GM18861 (cell line): ENCODE measurements at regions not wholly inside any gene's neighbourhood (a gene's known extent, or its start where the extent isn't known, plus 50 kb on each side); places are given as distances from the start of the nearest gene placed in this dataset.

ENCODE experiments used
- ATAC-seq: cut with Tn5 transposase; IDR thresholded peaks from one replicate; pipeline ENCODE4 v1.9.1; 2021; ENCODE audit not compliant: unreplicated experiment

DNA sequence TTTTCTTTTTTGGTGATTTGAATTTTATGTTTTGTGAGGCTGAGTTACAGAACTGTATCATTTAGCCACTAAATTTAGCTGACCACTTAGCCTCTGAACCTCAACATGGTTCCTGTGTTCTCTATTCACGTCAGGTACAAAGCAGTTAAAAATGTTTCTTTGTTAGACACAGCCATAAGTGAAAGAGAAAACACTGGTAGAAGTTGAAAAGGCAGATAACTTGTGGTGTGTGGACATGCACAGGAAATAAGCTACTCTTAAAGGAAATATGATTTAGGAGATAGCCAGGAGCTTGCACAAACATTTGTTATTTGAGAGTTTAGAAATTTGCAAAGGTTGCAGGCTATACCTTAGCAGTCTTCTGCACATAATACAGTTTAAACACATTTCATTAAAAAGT, 171.0 kb upstream of the RPS6KA3 start:
- ATAC-seq: peak; percentile 46

DNA sequence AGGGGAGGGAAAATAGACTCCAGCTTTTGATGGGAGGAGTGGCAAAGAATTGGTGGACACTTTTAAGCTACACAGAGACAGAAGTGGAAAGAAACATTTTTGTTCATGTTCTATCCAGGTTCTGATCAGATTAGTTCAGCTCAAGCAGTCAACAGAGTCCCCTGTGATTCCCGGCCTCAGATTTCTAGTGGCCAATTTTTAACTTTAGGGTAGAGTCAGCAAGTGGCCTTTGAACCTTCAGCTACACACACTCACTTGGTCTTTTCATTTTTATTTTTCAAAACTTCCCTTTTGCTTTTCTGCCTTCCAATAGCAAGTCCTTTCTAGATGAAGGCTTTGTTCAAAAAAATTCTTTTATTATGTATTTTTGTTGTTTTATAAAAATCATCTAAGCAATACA, 169.2 kb upstream of the RPS6KA3 start:
- ATAC-seq: no peak

DNA sequence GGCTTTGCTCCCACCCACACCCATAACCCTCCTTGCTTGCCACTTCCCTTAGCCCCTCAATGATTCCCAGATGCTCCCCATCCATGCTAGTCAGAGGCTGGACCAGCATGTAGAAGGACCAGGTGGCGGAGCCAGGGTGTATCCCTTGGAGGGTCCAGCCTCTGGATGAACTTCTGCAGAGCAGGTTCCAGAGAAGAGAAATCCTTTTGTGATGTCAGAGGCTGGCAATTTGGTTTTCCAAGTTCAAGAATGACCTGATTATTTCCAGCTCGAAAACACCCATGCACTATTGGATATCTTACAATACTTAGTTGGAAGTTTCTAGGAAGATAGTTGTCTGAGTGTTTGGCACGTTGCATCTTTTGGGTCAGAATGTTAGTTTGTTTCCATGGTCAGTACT, 168.3 kb upstream of the RPS6KA3 start:
- ATAC-seq: no peak

DNA sequence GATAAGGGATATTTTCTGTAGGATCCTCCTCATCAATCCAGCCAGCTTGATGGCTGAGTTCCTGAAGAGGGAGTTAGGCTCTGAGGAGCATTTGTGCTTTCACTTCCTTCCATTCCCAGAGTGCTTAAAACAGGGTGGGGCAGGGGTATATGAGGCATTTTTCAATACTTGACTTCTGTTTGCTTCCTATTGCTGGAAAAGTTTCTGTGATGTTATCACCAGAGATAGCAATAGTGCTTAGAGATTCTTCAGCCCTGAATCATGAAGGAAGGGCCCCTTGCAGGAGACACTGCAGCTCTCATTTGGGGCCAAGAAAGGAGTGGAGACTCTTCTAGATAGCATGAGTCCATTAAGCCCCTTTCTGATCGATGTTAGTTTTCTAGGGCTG, 166.7 kb upstream of the RPS6KA3 start:
- ATAC-seq: no peak

DNA sequence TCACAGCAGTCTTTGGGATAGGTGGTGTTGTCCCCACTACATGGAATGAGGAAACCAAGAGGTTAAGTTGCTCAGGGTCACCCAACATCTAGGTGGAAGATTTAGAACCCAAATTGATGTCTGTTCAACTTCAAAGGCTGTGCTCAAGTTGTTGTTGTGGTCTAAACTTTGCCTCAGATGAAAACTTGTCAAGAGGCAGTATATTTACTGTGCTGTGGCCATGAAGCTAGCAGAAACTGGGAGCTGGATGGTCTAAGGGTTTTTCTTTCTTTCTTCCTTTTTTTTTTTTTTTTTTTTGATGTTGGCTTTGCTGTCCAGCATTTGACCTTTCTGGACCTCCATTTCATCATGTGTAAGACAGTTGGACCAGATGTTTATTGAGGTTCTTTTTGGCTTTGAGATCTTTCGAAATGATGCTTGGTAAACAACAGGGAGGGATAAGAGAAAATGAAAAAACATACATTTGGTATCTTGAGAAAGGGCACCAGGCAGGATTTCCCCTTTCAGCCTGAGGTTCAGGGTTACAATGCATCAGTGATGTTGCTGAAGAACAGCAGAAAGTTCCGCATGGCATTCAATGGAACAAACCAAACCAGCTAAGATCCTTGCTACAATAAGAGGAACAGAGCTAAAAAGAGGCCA, 166.2 kb upstream of the RPS6KA3 start:
- no peak for ATAC-seq

DNA sequence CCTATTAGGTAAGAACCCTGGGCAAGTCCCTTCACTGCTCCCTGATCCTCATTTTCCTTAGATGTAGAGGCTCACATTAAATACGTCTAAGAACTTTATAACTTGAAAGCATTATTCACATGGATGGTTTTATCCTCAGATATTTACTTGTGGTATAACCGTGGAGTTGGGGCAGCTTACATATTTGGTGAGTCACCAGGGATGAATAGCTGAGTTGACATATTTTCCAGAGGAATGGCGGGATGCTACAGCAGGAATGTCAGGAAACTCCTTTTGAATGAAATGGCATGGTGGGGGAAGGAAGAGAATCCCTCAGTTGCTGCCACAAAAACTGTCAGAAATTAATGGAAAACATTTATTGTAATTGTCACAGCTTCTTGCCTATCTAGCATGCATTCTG, 165.3 kb upstream of the RPS6KA3 start:
- ATAC-seq: no peak

DNA sequence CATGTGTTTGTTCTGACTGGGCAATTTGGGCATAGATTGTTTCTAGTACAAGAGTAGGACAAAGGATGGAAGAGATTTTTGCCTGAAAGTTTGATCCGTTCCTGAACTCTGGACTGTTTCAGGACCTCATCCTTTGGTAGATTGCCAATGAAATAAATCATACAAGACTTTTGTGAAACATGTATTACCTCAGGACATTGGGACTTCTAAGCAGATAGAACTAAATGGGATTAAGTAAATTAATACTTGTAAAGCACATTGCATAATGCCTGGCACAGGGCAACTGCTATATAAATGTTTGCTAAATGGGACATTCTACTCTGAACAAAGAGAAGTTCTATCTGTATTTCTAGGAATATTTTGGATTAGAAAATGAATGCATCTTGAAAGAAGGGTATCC, 164.8 kb upstream of the RPS6KA3 start:
- ATAC-seq: no peak

DNA sequence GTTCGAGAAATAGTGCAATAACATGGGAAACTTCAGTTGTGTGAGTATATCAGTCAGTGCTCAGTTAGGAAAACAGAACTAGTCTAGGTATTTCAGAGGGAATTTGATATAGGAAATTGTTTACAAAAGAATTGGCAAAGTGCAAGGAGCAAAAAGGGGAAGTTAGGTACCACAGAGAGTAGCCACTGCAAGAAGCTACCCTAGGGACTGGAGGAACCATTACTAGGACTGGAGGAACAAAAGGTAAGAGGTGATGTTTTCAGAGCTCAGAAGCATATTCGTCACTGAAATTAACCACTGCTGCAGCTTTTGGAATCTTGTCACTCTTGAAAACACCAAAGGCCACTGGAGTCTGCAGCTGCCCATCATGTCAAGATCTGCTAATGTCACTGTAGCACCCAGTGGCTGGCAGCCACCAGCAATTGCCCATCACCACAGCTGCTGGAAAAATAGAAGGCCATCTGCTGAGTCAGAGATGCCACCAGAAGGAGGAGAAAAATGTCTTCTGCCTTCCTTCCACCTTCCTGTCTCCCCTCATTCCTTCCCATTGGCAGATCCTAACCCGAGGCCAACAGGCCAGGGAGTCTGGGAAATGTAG, 160.6 kb upstream of the RPS6KA3 start:
- peak; percentile 77 for ATAC-seq

DNA sequence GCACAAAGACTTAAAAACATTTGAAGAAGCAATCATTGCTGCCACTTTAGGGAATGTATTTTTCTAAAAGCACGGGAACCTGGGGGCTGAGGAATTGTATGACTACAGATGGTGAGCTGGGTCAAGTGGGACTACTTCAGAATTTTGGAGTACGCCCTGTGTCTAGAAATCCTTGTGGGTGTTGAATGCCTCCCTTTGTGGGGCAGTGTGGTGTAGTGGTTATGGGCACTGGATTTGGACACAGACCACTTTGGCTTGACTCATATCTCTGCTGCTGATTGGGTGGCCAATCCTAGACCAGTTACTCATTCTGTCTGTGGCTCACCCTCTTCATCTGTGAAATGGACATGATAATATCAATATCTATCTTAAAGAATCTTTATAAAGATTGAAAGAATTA, 155.0 kb upstream of the RPS6KA3 start:
- no peak for ATAC-seq

DNA sequence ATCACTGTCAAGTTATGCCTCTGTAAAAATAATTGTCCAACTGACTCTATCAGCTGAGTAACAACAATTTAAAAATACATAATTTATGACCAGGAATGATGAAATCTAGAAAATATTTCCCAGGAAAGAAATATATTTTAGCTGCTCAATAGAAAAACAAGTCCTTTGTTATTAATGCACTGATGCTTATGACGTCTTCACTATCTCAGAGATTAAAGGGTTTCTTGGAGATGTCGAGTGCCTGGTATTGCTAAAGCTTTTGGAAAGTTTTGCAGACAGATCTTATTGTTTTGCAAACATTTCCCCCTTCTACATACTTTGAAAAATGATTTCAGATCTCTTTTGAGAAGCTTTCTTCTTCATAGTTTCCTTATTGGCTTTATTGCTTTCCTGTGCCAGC, 154.6 kb upstream of the RPS6KA3 start:
- no peak for ATAC-seq

DNA sequence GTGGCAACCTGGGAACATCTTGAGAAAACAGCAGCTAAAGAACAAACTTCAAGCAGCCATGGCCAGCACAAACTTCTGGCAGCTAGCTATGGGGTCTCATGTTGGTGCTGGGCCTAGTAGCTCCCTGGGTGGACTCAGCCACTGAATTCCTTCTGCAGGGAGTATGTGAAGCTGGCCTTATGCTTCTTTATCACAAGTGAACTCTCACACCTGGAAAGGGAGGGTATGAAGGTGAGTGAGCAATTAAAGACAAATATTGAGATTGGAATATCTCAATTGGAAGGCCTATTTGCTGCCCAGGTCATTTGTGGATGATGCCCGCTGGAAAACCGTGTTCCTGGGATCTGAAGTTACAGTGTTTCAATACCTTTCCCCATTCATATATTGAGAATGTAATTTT, 153.3 kb upstream of the RPS6KA3 start:
- no peak for ATAC-seq

DNA sequence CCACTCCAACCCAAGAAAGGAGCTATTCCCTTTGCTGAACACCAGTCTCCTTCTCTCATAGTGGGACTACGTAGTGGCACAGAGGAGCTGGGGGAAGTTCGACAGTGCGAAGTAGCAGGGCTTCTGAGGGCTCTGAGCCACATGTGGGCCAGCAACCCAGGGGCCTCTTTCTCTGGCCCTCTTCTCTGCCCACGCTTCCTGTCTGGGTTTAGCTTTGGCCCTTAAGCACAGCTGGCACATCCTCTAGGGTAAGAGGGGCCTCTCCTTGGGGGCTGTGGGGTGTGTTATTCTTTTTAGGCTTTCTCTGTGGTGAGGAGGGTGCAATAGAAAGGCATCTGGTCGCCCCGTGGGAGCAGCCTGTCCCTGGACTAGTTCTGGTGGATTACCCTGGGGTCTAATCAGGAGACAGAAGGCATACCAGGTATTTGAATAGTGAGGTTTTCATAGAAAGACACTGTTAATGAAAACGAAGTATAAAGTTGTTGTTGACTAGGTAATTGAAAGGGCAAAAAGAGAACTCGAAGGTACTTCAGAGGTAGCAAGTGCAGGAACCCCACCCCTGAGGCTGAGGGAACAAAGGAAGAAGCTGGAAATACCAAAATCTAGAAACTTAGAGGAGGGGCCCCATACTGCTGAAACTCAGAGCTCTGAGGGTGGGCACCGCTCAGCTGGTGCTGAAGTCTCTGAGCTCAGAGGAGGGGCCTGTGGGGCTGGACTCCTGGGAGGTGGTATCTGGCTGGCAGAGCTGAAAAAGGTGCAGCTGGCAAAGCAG, 151.9 kb upstream of the RPS6KA3 start:
- peak; percentile 76 for ATAC-seq

DNA sequence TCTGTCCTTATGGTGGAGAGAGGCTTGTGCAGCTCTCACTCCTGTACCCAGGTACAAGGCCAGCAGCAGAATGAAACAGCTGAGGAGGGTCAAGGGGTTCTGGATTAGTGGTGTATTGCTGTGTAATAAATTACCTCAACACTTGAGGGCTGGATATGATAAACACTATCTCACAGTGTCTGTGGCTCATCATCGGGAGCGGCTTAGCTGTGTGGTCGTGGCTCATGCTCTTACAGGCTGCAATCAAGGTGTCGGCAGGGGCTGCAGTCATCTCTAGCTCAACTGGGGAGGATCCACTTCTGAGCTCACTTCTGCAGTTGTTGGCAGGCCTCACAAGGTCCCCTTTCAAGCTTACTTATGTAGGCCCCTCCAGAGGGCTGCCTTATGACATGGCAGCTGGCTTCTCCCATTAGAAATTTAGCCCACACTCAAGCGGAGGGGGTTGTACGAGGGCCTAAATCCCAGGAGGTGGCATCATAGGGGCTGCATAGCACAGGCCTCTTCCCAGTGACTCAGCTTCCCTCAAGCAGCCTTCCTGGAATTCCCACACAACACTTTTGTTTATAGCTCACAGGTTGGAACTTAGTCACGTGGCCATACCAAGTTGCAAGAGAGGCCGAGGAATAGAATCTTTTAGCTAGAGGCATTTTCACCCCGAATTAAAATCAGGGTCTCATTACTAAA, 148.2 kb upstream of the RPS6KA3 start:
- ATAC-seq: no peak

DNA sequence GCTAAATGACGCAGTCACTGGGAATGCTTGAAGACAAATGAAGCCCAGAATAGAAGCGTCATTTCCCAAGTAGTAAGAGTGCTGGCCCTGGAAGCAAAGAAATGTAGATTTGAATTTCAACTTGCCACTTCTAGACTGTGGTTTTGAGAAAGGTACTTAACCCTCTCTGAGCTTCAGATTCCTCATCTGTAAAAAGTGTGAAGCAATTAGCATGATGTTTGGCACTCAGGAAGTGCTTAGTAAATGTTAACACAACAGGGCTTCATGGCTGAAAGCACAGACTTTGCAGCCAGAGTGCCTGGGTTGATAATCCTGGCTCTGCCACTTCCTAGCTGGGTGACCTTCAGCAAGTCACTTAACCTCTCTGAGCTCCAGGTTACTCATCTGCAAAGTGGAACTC, 147.4 kb upstream of the RPS6KA3 start:
- ATAC-seq: no peak

DNA sequence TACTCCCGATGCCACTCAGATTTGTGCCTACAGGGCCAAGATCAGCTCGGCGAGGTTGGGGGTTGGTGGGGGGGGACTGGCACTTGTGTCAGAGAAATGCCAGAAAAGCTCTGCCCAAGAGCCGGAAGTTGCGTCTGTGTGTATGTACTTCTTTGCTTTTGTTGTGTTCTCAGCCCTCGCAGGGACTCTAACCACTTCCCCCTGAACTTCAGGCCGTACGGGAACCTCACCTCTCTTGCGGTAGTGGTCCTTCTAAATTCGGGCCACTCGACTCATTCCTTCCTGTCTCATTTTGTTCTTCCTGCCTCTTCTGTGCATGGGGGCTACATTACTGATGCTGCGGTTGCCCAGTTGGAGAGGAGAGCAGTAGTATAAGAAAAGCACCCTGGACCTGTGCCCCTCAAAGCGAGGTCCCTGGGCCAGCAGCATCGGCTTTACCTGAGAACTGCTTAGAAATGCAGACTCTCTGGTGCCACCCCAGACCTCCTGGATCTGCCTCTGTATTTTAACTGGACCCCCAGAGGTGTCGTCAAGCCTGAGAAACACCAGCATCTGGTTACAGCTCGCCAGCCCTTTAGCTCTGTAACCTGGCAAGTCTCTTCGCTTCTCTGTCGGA, 146.3 kb upstream of the RPS6KA3 start:
- no peak for ATAC-seq

DNA sequence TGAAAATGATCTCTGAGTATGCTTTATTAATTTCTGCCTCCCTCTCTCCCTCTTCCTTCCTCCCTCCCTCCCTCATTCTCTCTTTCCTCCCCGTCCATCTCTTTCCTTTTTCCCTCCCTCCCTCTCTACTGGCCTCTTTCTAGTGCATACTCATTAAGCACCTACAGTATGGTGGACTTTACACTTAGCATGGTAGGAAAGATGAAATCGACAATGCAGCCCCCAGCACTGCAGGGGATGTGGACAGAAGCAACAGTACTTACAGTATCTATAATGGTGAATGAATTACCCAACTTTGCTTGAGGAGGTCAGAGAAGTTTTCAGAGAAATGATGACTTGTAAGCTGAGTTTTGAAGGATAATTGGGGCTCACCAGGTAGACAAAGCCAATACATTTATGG, 143.8 kb upstream of the RPS6KA3 start:
- no peak for ATAC-seq

DNA sequence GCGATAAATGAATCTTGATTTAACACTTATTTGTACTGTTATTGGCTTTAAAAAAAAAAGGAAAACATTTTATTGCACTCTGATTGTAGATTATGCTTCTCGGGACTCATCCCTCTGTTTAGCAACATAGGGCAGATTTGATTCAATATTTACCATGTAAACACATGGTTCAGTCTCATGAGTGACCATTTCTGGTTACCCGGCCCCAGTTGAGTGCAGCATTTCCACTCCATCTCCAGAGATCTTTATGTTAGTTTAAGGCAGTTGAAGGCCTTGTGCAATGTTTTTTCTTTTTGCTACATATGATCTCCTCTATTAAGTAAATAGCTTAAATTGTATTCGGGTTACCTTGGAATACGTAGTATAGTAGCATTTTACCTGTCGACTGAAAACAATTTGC, 143.3 kb upstream of the RPS6KA3 start:
- no peak for ATAC-seq

DNA sequence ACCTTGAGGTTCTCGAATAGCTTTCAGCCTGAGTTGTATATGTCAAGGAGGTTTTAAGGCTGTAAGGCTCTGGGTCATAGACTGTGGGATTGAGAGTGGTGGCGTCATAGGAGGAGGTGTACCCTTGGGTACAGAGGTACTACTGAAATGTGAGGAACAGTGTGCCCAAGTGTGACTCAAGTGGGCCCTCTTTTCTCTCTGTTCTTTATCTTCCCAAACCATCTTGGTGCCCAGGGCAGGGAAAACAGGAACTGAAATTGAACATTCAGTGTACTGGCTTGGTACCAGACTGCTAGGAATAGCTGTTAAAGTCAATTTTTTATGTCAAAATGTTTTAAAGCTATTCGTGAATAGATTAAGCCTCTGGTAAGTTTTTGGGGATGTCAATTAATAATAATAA, 136.2 kb upstream of the RPS6KA3 start:
- no peak for ATAC-seq

DNA sequence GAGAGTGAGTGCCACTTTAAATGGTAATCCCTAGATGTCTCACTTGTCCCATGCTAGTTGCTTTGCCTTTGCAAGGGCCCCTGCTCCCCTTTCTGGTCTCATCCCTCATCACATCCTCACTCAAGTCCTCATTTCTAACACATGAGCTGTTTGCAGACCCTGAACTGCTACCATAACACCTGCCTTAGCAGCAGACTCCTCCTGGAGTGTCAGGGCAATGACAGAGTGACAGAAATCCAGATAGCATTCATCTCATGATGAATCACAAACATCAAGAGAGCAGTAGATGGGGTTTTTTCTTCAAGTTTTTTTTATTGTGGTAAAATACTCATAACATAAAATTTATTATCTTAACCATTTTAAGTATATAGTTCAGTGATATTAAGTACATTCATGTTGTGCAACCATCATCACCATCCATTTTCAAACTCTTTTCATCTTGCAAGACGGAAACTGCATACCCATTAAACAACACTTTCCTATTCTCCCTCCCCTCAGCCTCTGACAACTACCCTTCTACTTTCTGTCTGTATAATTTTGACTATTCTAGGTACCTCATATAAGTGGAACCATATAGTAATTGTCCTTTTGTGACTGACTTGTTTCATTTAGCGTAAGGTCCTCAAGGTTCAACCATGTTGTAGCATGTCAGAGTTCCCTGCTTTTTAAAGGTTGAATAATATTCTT, 133.2 kb upstream of the RPS6KA3 start:
- ATAC-seq: no peak

DNA sequence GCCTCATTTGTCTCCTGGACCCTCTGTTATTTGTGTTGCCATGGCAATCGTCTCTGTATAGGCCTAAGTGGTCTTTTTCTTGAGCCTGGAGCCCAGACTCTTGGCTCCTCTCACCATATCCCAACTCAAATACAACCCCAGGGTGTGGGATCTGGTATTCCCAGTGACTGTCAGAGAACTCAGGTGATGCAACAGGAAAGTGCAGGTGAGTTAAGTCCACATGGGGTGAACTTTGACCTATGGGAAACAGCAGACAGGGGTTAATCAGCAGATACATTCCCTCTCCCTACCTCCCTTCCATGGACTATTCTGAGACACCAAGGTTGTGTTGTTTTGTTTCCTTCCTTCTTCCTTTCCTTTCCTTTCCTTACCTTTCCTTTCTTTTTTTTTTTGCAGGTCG, 130.9 kb upstream of the RPS6KA3 start:
- no peak for ATAC-seq

DNA sequence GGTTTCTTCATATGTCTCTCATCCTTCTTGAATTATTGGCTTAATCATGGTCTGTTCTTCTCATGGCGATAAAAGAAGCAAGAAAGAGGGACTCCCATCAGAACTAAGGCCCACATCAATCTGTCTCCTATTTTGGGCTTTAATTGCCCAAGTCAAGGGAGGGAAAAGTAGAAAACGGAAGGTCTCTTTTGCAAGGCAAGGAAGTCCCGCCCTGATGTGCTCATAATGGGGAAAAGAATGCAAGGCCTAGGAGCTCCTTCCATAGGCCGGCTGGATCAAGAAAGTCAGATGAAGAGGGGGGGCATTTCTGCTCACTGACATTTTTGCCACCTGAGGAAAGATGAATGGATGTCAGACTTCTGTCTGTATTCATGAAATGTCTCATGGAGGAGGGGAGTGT, 127.7 kb upstream of the RPS6KA3 start:
- no peak for ATAC-seq
